BJ (cell line): ENCODE measurements at regions not wholly inside any gene's neighbourhood (a gene's known extent, or its start where the extent isn't known, plus 50 kb on each side); places are given as distances from the start of the nearest gene placed in this dataset.

Source experiments
- CTCF ChIA-PET: fragments of 350-600 bp; formaldehyde crosslinking; extraction: SDS; loops from one replicate; lab custom pipeline; 2021; ENCODE audit warnings: antibody characterized with exemption, inconsistent platforms; lab: Yijun Ruan, JAX
- POLR2A ChIA-PET: fragments of 300-600 bp; sonication (Branson Sonifier 250); formaldehyde crosslinking; extraction: SDS; loops from one replicate; lab custom pipeline; 2021; ENCODE audit warnings: antibody characterized with exemption; lab: Charles Lee
- DNase-seq: peaks from one replicate; pipeline ENCODE4 v3.0.0-alpha.2; 2011; ENCODE audit warnings: low read depth
- H3K27me3 ChIP-seq: 2 replicates; pipeline ENCODE4 v1.6.0; 2011; ENCODE audit warnings: low read length; ENCODE audit not compliant: control insufficient read depth, insufficient read depth
- H3K36me3 ChIP-seq: 2 replicates; pipeline ENCODE4 v1.5.1; 2011; ENCODE audit warnings: low read length; ENCODE audit not compliant: control insufficient read depth, insufficient read depth
- H3K4me3 ChIP-seq: 2 replicates; pipeline ENCODE4 v1.5.1; 2011; ENCODE audit warnings: low read depth, mild to moderate bottlenecking, control low read depth, low read length
- TF ChIP-seq, protein P1 (sequence below): IDR thresholded peaks from 2 replicates; pipeline ENCODE4 v1.5.1; 2011; ENCODE audit warnings: low read depth, mild to moderate bottlenecking, control low read depth, inconsistent platforms, low read length, moderate library complexity; ENCODE audit not compliant: insufficient read depth

GRCh38 chr7:155877167-155877566 lies 64.9 kb upstream of the SHH start:
- DNase-seq: no peak
- TF ChIP-seq, protein P1, sequence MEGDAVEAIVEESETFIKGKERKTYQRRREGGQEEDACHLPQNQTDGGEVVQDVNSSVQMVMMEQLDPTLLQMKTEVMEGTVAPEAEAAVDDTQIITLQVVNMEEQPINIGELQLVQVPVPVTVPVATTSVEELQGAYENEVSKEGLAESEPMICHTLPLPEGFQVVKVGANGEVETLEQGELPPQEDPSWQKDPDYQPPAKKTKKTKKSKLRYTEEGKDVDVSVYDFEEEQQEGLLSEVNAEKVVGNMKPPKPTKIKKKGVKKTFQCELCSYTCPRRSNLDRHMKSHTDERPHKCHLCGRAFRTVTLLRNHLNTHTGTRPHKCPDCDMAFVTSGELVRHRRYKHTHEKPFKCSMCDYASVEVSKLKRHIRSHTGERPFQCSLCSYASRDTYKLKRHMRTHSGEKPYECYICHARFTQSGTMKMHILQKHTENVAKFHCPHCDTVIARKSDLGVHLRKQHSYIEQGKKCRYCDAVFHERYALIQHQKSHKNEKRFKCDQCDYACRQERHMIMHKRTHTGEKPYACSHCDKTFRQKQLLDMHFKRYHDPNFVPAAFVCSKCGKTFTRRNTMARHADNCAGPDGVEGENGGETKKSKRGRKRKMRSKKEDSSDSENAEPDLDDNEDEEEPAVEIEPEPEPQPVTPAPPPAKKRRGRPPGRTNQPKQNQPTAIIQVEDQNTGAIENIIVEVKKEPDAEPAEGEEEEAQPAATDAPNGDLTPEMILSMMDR: no peak
- Histone ChIP-seq H3K27me3 (no peaks in the 10 kb centered on the region), H3K4me3 (no peak overlapping the region), H3K36me3 (no peaks in the 10 kb centered on the region)
- ChIA-PET POLR2A (no interaction called here), CTCF (interaction anchor here (1.4 kb wide), 1 partner anchor 8 kb away, joined by 3 read pairs; no protein-coding TSS in a partner anchor)

GRCh38 chr7:155874411-155874810 lies 62.1 kb upstream of the SHH start:
- Histone ChIP-seq H3K36me3 (no peaks in the 10 kb centered on the region), H3K4me3 (no peak overlapping the region), H3K27me3 (no peaks in the 10 kb centered on the region)
- ChIA-PET POLR2A (no interaction called here), CTCF (no interaction called here)
- TF ChIP-seq, protein P1: no peak
- DNase-seq: no peak

DNA sequence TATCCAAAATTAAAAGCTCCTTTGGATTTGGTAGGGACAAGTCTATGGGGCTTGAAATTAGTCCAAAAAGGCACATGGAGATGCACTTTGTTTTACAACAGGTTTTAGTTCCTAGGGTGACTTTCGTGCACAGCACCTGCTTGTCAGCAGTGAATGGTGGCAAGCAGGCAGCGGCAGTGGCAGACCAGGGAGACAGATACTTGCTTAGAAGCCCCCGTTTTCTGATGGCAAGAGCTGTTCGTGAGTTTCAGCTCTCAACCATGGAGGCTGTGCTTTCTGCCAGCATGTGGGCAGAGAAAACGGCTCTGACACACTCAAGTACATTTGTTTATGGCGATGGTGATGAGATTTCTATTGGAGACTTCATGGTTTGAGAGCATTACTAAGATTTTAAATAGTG lies 61.7 kb upstream of the SHH start:
- DNase-seq: no peak
- TF ChIP-seq, protein P1: no peak
- H3K4me3 ChIP-seq: no peak overlapping the region
- no peaks in the 10 kb centered on the region for H3K36me3 ChIP-seq
- H3K27me3 ChIP-seq: no peaks in the 10 kb centered on the region
- ChIA-PET CTCF (no interaction called here), POLR2A (no interaction called here)

- ChIA-PET CTCF (no interaction called here), POLR2A (no interaction called here)
- H3K36me3 ChIP-seq: no peaks in the 10 kb centered on the region
- TF ChIP-seq, protein P1: no peak
- no peaks in the 10 kb centered on the region for H3K27me3 ChIP-seq
- H3K4me3 ChIP-seq: no peak overlapping the region
- no peak for DNase-seq
These were observed 60.6 kb upstream of the SHH start for GRCh38 chr7:155872678-155873369.

DNA sequence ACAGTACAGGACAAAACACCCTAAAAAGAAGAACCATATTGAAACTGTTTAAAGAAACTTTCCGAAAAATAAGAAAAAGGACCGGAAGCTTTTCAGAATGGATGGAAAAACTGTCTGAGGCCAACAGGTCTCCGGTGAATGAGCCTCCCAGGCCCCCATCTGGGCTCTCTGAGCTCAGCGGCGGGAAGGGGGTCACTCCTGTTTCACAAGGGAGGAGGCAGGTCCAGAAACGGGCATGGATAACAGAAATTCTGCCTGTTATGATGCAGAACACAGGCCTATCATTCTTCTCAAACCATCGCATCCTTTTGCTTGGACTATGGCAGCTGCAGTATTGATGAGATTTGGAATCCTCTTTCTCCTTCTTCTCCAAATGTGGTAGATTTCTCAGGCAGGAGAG lies 58.9 kb upstream of the SHH start:
- Histone ChIP-seq H3K4me3 (no peak overlapping the region), H3K36me3 (no peaks in the 10 kb centered on the region), H3K27me3 (no peaks in the 10 kb centered on the region)
- TF ChIP-seq, protein P1: no peak
- CTCF ChIA-PET: interaction anchor here (0.6 kb wide), 1 partner anchor 481 kb away, joined by 3 read pairs; no protein-coding TSS in a partner anchor
- POLR2A ChIA-PET: no interaction called here
- DNase-seq: no peak
